Lower leg skin (tissue), 4 donors: ENCODE measurements at regions not wholly inside any gene's neighbourhood (a gene's known extent, or its start where the extent isn't known, plus 50 kb on each side); places are given as distances from the start of the nearest gene placed in this dataset.

ENCODE experiments used
- DNase-seq, 2 donors: peaks; one replicate each; pipeline ENCODE4 v3.0.0-alpha.2; 2019; ENCODE audit warnings: low spot score in 2 of 2
- H3K4me3 ChIP-seq: fragments of 200-600 bp; sonication (generic); 2 replicates; pipeline ENCODE4 v1.5.1; 2017; ENCODE audit warnings: mild to moderate bottlenecking, low read depth; ENCODE audit not compliant: poor library complexity, severe bottlenecking
- CTCF ChIP-seq, 3 donors: fragments of 450-650 bp; IDR thresholded peaks; one replicate each; pipeline ENCODE4 v1.5.1; 2016; ENCODE audit warnings: antibody characterized with exemption in 3 of 3, mild to moderate bottlenecking in 3 of 3, moderate library complexity in 2 of 3
- POLR2A ChIP-seq, 2 donors: fragments of 450-650 bp; IDR thresholded peaks; one replicate each; pipeline ENCODE4 v1.6.1; 2016 to 2017; ENCODE audit warnings: antibody characterized with exemption in 2 of 2, mild to moderate bottlenecking in 1 of 2, moderate library complexity in 1 of 2
- WGBS, 2 donors: methylation state at CpG; one replicate each; pipeline ENCODE4 v1.1.5; 2018; 5-methylcytosine and 5-hydroxymethylcytosine counted together
- intact Hi-C: fragments of 100-400 bp; cut with DNase I; formaldehyde crosslinking; loops from one replicate; pipeline ENCODE4 v1.15.0; 2023; ENCODE audit warnings: low total_unique reads

GRCh38 chr13:27847669-27848068, 55.4 kb downstream of the GSX1 start:
- 83 to 93% methylated on average over 3 of the region's 3 CpGs for WGBS, 2 donors
- DNase-seq, result no peak
- H3K4me3 ChIP-seq, result no peak overlapping the region
- intact Hi-C loops, result no loop called here
- TF ChIP-seq CTCF (IDR thresholded peaks at IDR 0.05) (no peak), POLR2A (IDR thresholded peaks at IDR 0.05) (no peak)

GRCh38 chr13:27851096-27851850, 59.0 kb downstream of the GSX1 start:
- TF ChIP-seq CTCF (IDR thresholded peaks at IDR 0.05) (no peak), POLR2A (IDR thresholded peaks at IDR 0.05) (no peak)
- WGBS, 2 donors, result 54 to 65% methylated on average over 17 to 18 of the region's 18 CpGs
- DNase-seq, result no peak
- no peak overlapping the region for H3K4me3 ChIP-seq
- intact Hi-C loops, result loop anchor here (5.0 kb wide), 1 partner anchor 86 kb away; no protein-coding TSS in a partner anchor

GRCh38 chr13:27852491-27852890, 60.2 kb downstream of the GSX1 start:
- no peak overlapping the region for H3K4me3 ChIP-seq
- no peak for DNase-seq
- TF ChIP-seq POLR2A (IDR thresholded peaks at IDR 0.05) (no peak), CTCF (IDR thresholded peaks at IDR 0.05) (no peak)
- intact Hi-C loops, result loop anchor here (5.0 kb wide), 1 partner anchor 85 kb away; no protein-coding TSS in a partner anchor
- 51 to 65% methylated on average over 5 of the region's 5 CpGs for WGBS, 2 donors

- DNase-seq, result no peak
- intact Hi-C loops, result loop anchor here (5.0 kb wide), 1 partner anchor 84 kb away; no protein-coding TSS in a partner anchor
- 38 to 45% methylated on average over 10 of the region's 10 CpGs for WGBS, 2 donors
- TF ChIP-seq CTCF (IDR thresholded peaks at IDR 0.05) (no peak), POLR2A (IDR thresholded peaks at IDR 0.05) (no peak)
- no peak overlapping the region for H3K4me3 ChIP-seq
These were observed 61.1 kb downstream of the GSX1 start for GRCh38 chr13:27853335-27853734.

- 68 to 69% methylated on average over 7 of the region's 7 CpGs for WGBS, 2 donors
- no peak for DNase-seq
- intact Hi-C loops, result loop anchor here (5.0 kb wide), 1 partner anchor 83 kb away; no protein-coding TSS in a partner anchor
- TF ChIP-seq CTCF (IDR thresholded peaks at IDR 0.05) (no peak), POLR2A (IDR thresholded peaks at IDR 0.05) (no peak)
- H3K4me3 ChIP-seq, result no peak overlapping the region
These were observed 61.6 kb downstream of the GSX1 start for GRCh38 chr13:27853861-27854260.
